ENCODE measurements at regions not wholly inside any gene's neighbourhood (a gene's known extent, or its start where the extent isn't known, plus 50 kb on each side); places are given as distances from the start of the nearest gene placed in this dataset.

- TF ChIP-seq CTCF (IDR thresholded peaks at IDR 0.05) = no peak
- TF ChIP-seq EZH2phosphoT487 (IDR thresholded peaks at IDR 0.05) = no peak
These were observed 96.1 kb upstream of the FAM9B start for GRCh38 chrX:9130031-9130430.

All from neural progenitor cell (in vitro differentiated cells).